ENCODE measurements at regions not wholly inside any gene's neighbourhood (a gene's known extent, or its start where the extent isn't known, plus 50 kb on each side); places are given as distances from the start of the nearest gene placed in this dataset.

DNA sequence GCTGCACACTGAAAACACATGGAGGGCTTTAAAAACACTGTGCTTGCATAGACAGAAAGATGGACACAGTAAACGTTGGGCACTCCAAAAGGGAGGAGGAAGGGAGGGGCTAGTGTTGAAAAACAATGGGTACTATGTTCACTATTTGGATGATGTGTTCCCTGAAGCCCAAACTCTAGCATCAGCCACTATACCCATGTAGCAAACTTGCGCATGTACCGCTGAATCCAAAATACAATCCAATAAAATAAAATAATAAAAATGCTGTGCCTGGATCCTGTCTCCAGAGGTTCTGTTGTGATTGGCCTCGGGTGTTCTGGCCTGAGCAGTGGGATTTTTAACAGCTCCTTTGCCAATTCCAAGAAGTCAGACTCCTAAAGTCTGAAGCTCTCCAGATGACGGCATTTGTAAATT, 166.0 kb downstream of the TMEM182 start:
- H3K36me3 Mint-ChIP-seq (ENCODE audit: low read depth): no peaks in the 10 kb centered on the region
- DNase-seq (ENCODE audit: low spot score) (no peak), ATAC-seq (no peak)
- H3K4me3 ChIP-seq: no peak overlapping the region
- no peaks in the 10 kb centered on the region for H3K4me1 ChIP-seq (ENCODE audit: insufficient read depth)
- no peaks in the 10 kb centered on the region for H3F3A ChIP-seq (replicated peaks; ENCODE audit: low read depth)
- no peak overlapping the region for H3K4me3 Mint-ChIP-seq
- H2AFZ ChIP-seq: no peak overlapping the region
- no peak overlapping the region for H3K4me2 ChIP-seq
- no peaks in the 10 kb centered on the region for H3K79me2 ChIP-seq (replicated peaks; ENCODE audit: insufficient read depth)
- no peaks in the 10 kb centered on the region for H4K20me1 ChIP-seq (replicated peaks; ENCODE audit: insufficient read depth)
- H3K27me3 ChIP-seq (ENCODE audit: insufficient read depth): no peaks in the 10 kb centered on the region
- no peaks in the 10 kb centered on the region for H3K9me3 Mint-ChIP-seq
- no peaks in the 10 kb centered on the region for H3K27me3 Mint-ChIP-seq (ENCODE audit: insufficient read depth, low read depth, poor library complexity)
- no peaks in the 10 kb centered on the region; the same call in 1 of the 2 replicates for H3K36me3 ChIP-seq (ENCODE audit: insufficient read depth)
- H3K27ac ChIP-seq (ENCODE audit: low read depth): no peak overlapping the region
- peaks cover 8% of the 10 kb centered on the region for H3K4me1 Mint-ChIP-seq
- TF ChIP-seq JUNB (IDR thresholded peaks at IDR 0.05; ENCODE audit: unreplicated experiment): no peak
- no peak for TF ChIP-seq NANOG (IDR thresholded peaks at IDR 0.05; ENCODE audit: borderline replicate concordance)
- TF ChIP-seq ZNF331 (CRISPR knock-in tag; IDR thresholded peaks at IDR 0.05; ENCODE audit: low read depth): no peak
- TF ChIP-seq, protein P1, sequence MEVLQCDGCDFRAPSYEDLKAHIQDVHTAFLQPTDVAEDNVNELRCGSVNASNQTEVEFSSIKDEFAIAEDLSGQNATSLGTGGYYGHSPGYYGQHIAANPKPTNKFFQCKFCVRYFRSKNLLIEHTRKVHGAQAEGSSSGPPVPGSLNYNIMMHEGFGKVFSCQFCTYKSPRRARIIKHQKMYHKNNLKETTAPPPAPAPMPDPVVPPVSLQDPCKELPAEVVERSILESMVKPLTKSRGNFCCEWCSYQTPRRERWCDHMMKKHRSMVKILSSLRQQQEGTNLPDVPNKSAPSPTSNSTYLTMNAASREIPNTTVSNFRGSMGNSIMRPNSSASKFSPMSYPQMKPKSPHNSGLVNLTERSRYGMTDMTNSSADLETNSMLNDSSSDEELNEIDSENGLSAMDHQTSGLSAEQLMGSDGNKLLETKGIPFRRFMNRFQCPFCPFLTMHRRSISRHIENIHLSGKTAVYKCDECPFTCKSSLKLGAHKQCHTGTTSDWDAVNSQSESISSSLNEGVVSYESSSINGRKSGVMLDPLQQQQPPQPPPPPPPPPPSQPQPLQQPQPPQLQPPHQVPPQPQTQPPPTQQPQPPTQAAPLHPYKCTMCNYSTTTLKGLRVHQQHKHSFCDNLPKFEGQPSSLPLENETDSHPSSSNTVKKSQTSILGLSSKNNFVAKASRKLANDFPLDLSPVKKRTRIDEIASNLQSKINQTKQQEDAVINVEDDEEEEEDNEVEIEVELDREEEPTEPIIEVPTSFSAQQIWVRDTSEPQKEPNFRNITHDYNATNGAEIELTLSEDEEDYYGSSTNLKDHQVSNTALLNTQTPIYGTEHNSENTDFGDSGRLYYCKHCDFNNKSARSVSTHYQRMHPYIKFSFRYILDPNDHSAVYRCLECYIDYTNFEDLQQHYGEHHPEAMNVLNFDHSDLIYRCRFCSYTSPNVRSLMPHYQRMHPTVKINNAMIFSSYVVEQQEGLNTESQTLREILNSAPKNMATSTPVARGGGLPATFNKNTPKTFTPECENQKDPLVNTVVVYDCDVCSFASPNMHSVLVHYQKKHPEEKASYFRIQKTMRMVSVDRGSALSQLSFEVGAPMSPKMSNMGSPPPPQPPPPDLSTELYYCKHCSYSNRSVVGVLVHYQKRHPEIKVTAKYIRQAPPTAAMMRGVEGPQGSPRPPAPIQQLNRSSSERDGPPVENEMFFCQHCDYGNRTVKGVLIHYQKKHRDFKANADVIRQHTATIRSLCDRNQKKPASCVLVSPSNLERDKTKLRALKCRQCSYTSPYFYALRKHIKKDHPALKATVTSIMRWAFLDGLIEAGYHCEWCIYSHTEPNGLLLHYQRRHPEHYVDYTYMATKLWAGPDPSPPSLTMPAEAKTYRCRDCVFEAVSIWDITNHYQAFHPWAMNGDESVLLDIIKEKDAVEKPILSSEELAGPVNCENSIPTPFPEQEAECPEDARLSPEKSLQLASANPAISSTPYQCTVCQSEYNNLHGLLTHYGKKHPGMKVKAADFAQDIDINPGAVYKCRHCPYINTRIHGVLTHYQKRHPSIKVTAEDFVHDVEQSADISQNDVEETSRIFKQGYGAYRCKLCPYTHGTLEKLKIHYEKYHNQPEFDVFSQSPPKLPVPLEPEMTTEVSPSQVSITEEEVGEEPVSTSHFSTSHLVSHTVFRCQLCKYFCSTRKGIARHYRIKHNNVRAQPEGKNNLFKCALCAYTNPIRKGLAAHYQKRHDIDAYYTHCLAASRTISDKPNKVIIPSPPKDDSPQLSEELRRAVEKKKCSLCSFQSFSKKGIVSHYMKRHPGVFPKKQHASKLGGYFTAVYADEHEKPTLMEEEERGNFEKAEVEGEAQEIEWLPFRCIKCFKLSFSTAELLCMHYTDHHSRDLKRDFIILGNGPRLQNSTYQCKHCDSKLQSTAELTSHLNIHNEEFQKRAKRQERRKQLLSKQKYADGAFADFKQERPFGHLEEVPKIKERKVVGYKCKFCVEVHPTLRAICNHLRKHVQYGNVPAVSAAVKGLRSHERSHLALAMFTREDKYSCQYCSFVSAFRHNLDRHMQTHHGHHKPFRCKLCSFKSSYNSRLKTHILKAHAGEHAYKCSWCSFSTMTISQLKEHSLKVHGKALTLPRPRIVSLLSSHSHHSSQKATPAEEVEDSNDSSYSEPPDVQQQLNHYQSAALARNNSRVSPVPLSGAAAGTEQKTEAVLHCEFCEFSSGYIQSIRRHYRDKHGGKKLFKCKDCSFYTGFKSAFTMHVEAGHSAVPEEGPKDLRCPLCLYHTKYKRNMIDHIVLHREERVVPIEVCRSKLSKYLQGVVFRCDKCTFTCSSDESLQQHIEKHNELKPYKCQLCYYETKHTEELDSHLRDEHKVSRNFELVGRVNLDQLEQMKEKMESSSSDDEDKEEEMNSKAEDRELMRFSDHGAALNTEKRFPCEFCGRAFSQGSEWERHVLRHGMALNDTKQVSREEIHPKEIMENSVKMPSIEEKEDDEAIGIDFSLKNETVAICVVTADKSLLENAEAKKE (CRISPR knock-in tag; IDR thresholded peaks at IDR 0.05): no peak
- TF ChIP-seq, protein P2, sequence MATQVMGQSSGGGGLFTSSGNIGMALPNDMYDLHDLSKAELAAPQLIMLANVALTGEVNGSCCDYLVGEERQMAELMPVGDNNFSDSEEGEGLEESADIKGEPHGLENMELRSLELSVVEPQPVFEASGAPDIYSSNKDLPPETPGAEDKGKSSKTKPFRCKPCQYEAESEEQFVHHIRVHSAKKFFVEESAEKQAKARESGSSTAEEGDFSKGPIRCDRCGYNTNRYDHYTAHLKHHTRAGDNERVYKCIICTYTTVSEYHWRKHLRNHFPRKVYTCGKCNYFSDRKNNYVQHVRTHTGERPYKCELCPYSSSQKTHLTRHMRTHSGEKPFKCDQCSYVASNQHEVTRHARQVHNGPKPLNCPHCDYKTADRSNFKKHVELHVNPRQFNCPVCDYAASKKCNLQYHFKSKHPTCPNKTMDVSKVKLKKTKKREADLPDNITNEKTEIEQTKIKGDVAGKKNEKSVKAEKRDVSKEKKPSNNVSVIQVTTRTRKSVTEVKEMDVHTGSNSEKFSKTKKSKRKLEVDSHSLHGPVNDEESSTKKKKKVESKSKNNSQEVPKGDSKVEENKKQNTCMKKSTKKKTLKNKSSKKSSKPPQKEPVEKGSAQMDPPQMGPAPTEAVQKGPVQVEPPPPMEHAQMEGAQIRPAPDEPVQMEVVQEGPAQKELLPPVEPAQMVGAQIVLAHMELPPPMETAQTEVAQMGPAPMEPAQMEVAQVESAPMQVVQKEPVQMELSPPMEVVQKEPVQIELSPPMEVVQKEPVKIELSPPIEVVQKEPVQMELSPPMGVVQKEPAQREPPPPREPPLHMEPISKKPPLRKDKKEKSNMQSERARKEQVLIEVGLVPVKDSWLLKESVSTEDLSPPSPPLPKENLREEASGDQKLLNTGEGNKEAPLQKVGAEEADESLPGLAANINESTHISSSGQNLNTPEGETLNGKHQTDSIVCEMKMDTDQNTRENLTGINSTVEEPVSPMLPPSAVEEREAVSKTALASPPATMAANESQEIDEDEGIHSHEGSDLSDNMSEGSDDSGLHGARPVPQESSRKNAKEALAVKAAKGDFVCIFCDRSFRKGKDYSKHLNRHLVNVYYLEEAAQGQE (IDR thresholded peaks at IDR 0.05; ENCODE audit: unreplicated experiment): no peak
- TF ChIP-seq STAT1 (IDR thresholded peaks at IDR 0.05; ENCODE audit: unreplicated experiment): no peak
- TF ChIP-seq EZH2phosphoT487 (IDR thresholded peaks at IDR 0.05; ENCODE audit: unreplicated experiment): no peak
- TF ChIP-seq, protein P3, sequence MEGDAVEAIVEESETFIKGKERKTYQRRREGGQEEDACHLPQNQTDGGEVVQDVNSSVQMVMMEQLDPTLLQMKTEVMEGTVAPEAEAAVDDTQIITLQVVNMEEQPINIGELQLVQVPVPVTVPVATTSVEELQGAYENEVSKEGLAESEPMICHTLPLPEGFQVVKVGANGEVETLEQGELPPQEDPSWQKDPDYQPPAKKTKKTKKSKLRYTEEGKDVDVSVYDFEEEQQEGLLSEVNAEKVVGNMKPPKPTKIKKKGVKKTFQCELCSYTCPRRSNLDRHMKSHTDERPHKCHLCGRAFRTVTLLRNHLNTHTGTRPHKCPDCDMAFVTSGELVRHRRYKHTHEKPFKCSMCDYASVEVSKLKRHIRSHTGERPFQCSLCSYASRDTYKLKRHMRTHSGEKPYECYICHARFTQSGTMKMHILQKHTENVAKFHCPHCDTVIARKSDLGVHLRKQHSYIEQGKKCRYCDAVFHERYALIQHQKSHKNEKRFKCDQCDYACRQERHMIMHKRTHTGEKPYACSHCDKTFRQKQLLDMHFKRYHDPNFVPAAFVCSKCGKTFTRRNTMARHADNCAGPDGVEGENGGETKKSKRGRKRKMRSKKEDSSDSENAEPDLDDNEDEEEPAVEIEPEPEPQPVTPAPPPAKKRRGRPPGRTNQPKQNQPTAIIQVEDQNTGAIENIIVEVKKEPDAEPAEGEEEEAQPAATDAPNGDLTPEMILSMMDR (conservative IDR thresholded peaks at IDR 0.05; ENCODE audit: low read depth in 2 of 2): no peak
- TF ChIP-seq, protein P4, sequence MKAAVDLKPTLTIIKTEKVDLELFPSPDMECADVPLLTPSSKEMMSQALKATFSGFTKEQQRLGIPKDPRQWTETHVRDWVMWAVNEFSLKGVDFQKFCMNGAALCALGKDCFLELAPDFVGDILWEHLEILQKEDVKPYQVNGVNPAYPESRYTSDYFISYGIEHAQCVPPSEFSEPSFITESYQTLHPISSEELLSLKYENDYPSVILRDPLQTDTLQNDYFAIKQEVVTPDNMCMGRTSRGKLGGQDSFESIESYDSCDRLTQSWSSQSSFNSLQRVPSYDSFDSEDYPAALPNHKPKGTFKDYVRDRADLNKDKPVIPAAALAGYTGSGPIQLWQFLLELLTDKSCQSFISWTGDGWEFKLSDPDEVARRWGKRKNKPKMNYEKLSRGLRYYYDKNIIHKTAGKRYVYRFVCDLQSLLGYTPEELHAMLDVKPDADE (IDR thresholded peaks at IDR 0.05): no peak
- H3K9me2 ChIP-seq (ENCODE audit: insufficient read depth): no peaks in the 10 kb centered on the region
- H3K27ac Mint-ChIP-seq: no peak overlapping the region

Measured in GM23338 (cell line).